ENCODE measurements at regions not wholly inside any gene's neighbourhood (a gene's known extent, or its start where the extent isn't known, plus 50 kb on each side); places are given as distances from the start of the nearest gene placed in this dataset.

DNA sequence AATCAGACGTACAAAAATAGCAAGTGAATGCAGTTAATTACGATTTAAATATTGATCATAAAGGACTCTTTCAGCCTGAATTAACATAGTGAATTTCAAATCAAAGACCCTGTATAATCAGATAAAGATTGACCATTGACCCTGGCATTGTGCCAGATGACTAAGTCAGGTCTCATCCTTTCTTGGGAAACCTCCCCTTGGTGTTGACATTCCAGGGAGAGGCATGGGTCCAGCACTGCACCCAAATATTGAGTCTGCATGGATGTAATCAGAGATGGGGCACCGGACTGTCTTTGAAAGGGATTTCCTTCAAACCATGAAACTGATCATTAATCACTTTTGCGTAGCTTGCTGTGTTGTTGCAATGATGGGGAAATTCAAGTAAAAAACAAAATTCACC lies 1138.2 kb downstream of the BCL11B start:
- Histone ChIP-seq H3K27me3 (ENCODE audit: insufficient read depth in 3 of 3, low read length in 2 of 3) (peaks cover 0 to 17% (median 2%) of the 10 kb centered on the region in 3 donors), H3K9me3 (no peaks in the 10 kb centered on the region), H3K27ac (no peak overlapping the region), H3K4me1 (no peaks in the 10 kb centered on the region), H3K36me3 (ENCODE audit: insufficient read depth in 1 of 2, low read depth in 1 of 2) (no peaks in the 10 kb centered on the region), H3K4me3 (no peak overlapping the region)
- 84 to 89% (median 84%) methylated on average over 4 of the region's 4 CpGs for WGBS, 3 donors
- TF ChIP-seq, protein P1, sequence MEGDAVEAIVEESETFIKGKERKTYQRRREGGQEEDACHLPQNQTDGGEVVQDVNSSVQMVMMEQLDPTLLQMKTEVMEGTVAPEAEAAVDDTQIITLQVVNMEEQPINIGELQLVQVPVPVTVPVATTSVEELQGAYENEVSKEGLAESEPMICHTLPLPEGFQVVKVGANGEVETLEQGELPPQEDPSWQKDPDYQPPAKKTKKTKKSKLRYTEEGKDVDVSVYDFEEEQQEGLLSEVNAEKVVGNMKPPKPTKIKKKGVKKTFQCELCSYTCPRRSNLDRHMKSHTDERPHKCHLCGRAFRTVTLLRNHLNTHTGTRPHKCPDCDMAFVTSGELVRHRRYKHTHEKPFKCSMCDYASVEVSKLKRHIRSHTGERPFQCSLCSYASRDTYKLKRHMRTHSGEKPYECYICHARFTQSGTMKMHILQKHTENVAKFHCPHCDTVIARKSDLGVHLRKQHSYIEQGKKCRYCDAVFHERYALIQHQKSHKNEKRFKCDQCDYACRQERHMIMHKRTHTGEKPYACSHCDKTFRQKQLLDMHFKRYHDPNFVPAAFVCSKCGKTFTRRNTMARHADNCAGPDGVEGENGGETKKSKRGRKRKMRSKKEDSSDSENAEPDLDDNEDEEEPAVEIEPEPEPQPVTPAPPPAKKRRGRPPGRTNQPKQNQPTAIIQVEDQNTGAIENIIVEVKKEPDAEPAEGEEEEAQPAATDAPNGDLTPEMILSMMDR (IDR thresholded peaks at IDR 0.05): no peak
- DNase-seq: no peak
- intact Hi-C loops (cut with DNase I): loop anchor here in 1 of 2 donors (10.0 kb wide), 1 partner anchor 1131 kb away; no protein-coding TSS in a partner anchor
- ATAC-seq: no peak

DNA sequence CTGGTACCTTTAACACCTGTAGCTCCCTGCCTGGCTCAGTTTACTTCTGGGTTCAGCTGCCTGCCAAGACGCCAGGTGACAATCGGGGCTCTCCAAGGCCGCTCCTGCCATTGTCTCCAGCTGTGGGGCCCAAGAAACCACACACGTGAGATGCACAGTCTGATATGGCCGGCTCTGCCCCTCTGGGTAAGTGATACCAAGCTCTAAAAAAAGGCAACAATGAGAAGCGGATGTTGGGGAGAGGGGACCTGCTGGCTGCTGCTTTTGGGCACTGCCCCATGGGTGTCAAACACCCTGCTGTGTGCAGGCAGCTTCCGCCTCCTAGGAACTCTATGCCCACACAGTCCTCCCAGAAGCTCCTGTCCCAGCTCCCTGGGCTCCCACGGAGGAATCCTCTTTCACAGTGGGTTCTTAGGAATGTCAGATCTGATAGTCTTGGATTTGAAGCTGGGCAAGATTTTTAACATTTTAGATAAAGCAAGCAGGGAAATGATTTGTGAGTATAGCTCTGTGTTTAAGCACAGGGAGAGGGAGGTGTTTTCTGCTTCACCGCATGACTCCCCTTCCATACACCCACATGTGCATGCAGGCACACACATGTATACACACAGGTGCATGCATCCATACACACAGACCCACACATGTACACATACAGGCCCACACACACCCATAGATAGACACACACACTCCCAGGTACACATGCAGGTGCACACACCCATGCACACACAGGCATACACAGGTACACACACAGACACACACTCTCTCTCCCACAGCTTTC lies 1135.8 kb downstream of the BCL11B start:
- TF ChIP-seq, protein P1 (IDR thresholded peaks at IDR 0.05): no peak
- 70 to 73% (median 72%) methylated on average over 9 of the region's 9 CpGs for whole genome bisulfite sequencing, 3 donors
- Histone ChIP-seq H3K36me3 (ENCODE audit: insufficient read depth in 1 of 2, low read depth in 1 of 2) (no peaks in the 10 kb centered on the region), H3K27me3 (ENCODE audit: insufficient read depth in 3 of 3, low read length in 2 of 3) (peaks cover 2 to 21% (median 3%) of the 10 kb centered on the region in 3 donors), H3K27ac (no peak overlapping the region), H3K9me3 (no peaks in the 10 kb centered on the region), H3K4me3 (no peak overlapping the region), H3K4me1 (no peaks in the 10 kb centered on the region)
- no peak for DNase-seq
- intact Hi-C loops (cut with DNase I): loop anchor here in 1 of 2 donors (10.0 kb wide), 1 partner anchor 1129 kb away; no protein-coding TSS in a partner anchor
- no peak for ATAC-seq

DNA sequence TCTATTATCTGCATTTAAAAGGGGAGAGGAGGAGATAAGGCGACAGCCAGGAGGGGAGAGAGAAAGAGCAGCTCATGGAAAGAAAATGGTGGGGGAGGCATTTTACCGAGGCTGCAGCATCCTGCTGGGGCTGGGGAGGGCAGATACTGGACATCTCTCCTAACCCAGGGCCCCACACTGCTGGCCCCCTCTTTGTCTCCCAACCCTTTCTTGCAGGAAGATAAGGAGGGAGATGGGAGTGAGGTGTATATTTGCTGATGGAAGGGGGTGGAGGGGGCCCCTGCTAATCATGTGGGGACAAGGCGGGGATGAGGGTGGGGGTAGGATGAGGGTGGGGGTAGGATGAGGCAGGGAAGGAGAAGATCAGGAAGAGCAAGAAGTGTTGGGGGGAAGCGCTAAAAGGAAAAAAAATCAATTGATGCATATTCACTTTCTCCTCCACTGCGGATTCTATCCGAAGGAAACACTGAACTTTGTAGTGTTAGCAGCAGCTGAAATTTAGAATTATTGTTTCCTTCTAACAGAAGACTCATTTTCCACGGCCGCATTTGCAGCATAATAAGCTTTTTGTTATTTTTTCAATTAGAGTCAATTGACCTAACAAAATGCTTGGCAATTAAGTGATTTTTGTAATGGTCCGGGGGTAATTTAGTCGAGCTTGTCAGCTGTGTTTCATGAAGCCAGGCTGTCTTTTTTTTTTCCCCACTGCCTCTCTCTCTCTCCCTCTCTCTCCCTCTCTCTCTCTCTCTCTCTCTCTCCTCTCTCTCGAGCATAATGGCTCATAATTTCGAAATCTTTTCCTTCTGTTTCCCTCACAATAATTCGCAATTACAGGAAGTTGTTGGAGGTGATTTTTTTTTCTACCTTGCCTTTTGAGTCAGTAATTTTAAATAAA lies 1134.6 kb downstream of the BCL11B start:
- peaks cover 2 to 21% (median 3%) of the 10 kb centered on the region in 3 donors for H3K27me3 ChIP-seq (ENCODE audit: insufficient read depth in 3 of 3, low read length in 2 of 3)
- intact Hi-C loops (cut with DNase I): loop anchor here in 1 of 2 donors (10.0 kb wide), 1 partner anchor 1127 kb away; no protein-coding TSS in a partner anchor
- H3K27ac ChIP-seq: no peak overlapping the region
- TF ChIP-seq, protein P1 (IDR thresholded peaks at IDR 0.05): no peak
- no peaks in the 10 kb centered on the region for H3K36me3 ChIP-seq (ENCODE audit: insufficient read depth in 1 of 2, low read depth in 1 of 2)
- no peaks in the 10 kb centered on the region for H3K4me1 ChIP-seq
- ATAC-seq: no peak
- no peak overlapping the region for H3K4me3 ChIP-seq
- no peaks in the 10 kb centered on the region for H3K9me3 ChIP-seq
- no peak for DNase-seq
- WGBS, 3 donors: 21 to 25% (median 22%) methylated on average over 13 of the region's 13 CpGs

DNA sequence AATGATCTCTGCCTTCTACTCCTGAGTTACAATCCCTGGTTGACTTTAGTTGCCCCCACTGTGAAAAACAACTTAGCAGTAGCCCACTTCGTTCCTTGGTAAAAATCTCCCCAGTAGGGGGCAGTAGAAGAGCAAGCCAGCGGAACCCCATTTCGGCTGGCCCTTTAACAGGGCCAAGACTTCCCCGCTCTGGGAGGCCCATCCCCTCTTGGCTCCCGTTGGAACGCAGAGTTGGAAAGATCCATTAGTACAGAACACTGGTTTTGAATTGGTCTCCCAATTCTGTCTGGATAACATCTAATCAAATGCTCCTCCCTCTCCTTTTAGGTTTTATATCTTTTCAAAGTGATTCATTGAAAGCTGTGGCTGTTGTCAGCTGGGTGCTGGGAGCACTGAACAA lies 1133.3 kb downstream of the BCL11B start:
- H3K9me3 ChIP-seq: no peaks in the 10 kb centered on the region
- intact Hi-C loops (cut with DNase I): loop anchor here in 1 of 2 donors (10.0 kb wide), 1 partner anchor 1126 kb away; no protein-coding TSS in a partner anchor
- H3K4me3 ChIP-seq: no peak overlapping the region
- WGBS, 3 donors: 7 to 12% (median 8%) methylated on average over 6 of the region's 6 CpGs
- no peaks in the 10 kb centered on the region for H3K4me1 ChIP-seq
- no peak overlapping the region for H3K27ac ChIP-seq
- DNase-seq (no peak), ATAC-seq (no peak)
- TF ChIP-seq, protein P1 (IDR thresholded peaks at IDR 0.05): no peak
- no peaks in the 10 kb centered on the region for H3K36me3 ChIP-seq (ENCODE audit: insufficient read depth in 1 of 2, low read depth in 1 of 2)
- peaks cover 2 to 21% (median 3%) of the 10 kb centered on the region in 3 donors for H3K27me3 ChIP-seq (ENCODE audit: insufficient read depth in 3 of 3, low read length in 2 of 3)

Data from psoas muscle (tissue), 7 donors.